Limb (tissue), 2 donors: ENCODE measurements at regions not wholly inside any gene's neighbourhood (a gene's known extent, or its start where the extent isn't known, plus 50 kb on each side); places are given as distances from the start of the nearest gene placed in this dataset.

ENCODE experiments used
- DNase-seq, 2 donors: peaks; one replicate each; pipeline ENCODE4 v3.0.0-alpha.2; 2016; ENCODE audit errors: extremely low spot score in 2 of 2

- DNase-seq, result no peak
These were observed 593.1 kb downstream of the TMX3 start for GRCh38 chr18:68121826-68122225.

- DNase-seq, result no peak
These were observed 593.6 kb downstream of the TMX3 start for GRCh38 chr18:68121308-68121707.

- no peak for DNase-seq
These were observed 598.5 kb upstream of the DSEL start for GRCh38 chr18:68114989-68115388.

GRCh38 chr18:68104036-68104435 lies 587.5 kb upstream of the DSEL start:
- no peak for DNase-seq

- DNase-seq, result no peak
These were observed 587.0 kb upstream of the DSEL start for GRCh38 chr18:68103561-68103960.

- DNase-seq, result no peak
These were observed 585.6 kb upstream of the DSEL start for GRCh38 chr18:68102117-68102516.

GRCh38 chr18:68098655-68099054 lies 582.1 kb upstream of the DSEL start:
- no peak for DNase-seq

- DNase-seq, result no peak
These were observed 570.0 kb upstream of the DSEL start for GRCh38 chr18:68086481-68086880.

- no peak for DNase-seq
These were observed 568.7 kb upstream of the DSEL start for GRCh38 chr18:68085251-68085650.

- no peak for DNase-seq
These were observed 567.3 kb upstream of the DSEL start for GRCh38 chr18:68083776-68084175.

- DNase-seq, result no peak
These were observed 566.6 kb upstream of the DSEL start for GRCh38 chr18:68083131-68083530.

GRCh38 chr18:68072744-68073143 lies 556.2 kb upstream of the DSEL start:
- no peak for DNase-seq

GRCh38 chr18:68060871-68061270 lies 544.4 kb upstream of the DSEL start:
- DNase-seq, result no peak

- no peak for DNase-seq
These were observed 540.4 kb upstream of the DSEL start for GRCh38 chr18:68056936-68057335.

- DNase-seq, result no peak
These were observed 538.1 kb upstream of the DSEL start for GRCh38 chr18:68054669-68055068.

- DNase-seq, result no peak
These were observed 536.8 kb upstream of the DSEL start for GRCh38 chr18:68053290-68053689.

GRCh38 chr18:68041327-68041726 lies 524.8 kb upstream of the DSEL start:
- no peak for DNase-seq

- no peak for DNase-seq
These were observed 523.7 kb upstream of the DSEL start for GRCh38 chr18:68040198-68040597.

GRCh38 chr18:68035774-68036522 lies 519.4 kb upstream of the DSEL start:
- no peak for DNase-seq

GRCh38 chr18:68034296-68034695 lies 517.8 kb upstream of the DSEL start:
- DNase-seq, result peak in 1 of 2 donors; percentile 10

GRCh38 chr18:68033466-68033865 lies 516.9 kb upstream of the DSEL start:
- no peak for DNase-seq

- DNase-seq, result no peak
These were observed 508.2 kb upstream of the DSEL start for GRCh38 chr18:68024716-68025115.

GRCh38 chr18:68017385-68017784 lies 500.9 kb upstream of the DSEL start:
- DNase-seq, result no peak

- no peak for DNase-seq
These were observed 481.0 kb upstream of the DSEL start for GRCh38 chr18:67997496-67997895.
